ENCODE measurements at regions not wholly inside any gene's neighbourhood (a gene's known extent, or its start where the extent isn't known, plus 50 kb on each side); places are given as distances from the start of the nearest gene placed in this dataset.

GRCh38 chr20:23229989-23230388 is 120.6 kb upstream of the NXT1 start:
- no peak for FAIRE-seq
- BruUV-seq (replicated peaks), result no TSS peak

GRCh38 chr20:23228912-23229311 is 121.7 kb upstream of the NXT1 start:
- in situ Hi-C loops (cut with MboI), result no loop called here
- CTCF ChIA-PET (ENCODE audit: low intra/inter-chr PET ratio), result no interaction called here

More at GRCh38 chr20:23229989-23230388, 120.6 kb upstream of the NXT1 start:
- Histone ChIP-seq H3K4me3 (no peak overlapping the region), H3K27ac (ENCODE audit: extremely low read depth, low read depth, low read length) (no peak overlapping the region), H3K79me2 (ENCODE audit: control insufficient read depth, insufficient read depth, low read length) (no peaks in the 10 kb centered on the region), H2AFZ (ENCODE audit: low read depth, low read length) (no peak overlapping the region), H3K4me2 (ENCODE audit: insufficient read depth, low read length) (no peak overlapping the region), H3K36me3 (ENCODE audit: control insufficient read depth, insufficient read depth, low read length) (no peaks in the 10 kb centered on the region), H4K20me1 (replicated peaks; ENCODE audit: control insufficient read depth, insufficient read depth, low read length) (no peaks in the 10 kb centered on the region), H3K9ac (ENCODE audit: insufficient read depth in 1 of 2, low read depth in 2 of 2, low read length in 2 of 2) (no peak overlapping the region), H3K9me1 (ENCODE audit: control insufficient read depth, insufficient read depth, low read length) (no peaks in the 10 kb centered on the region), H3K4me1 (replicated peaks in 1 of 2; ENCODE audit: control insufficient read depth in 2 of 2, insufficient read depth in 2 of 2, low read length in 2 of 2) (peaks cover 0 to 3% of the 10 kb centered on the region in 2 experiments; a peak in 3 of 5 replicates), H3K27me3 (ENCODE audit: control insufficient read depth in 2 of 2, insufficient read depth in 2 of 2, low read length in 2 of 2) (no peaks in the 10 kb centered on the region; a peak in 1 of 5 replicates), H3K9me3 (replicated peaks; ENCODE audit: control insufficient read depth, insufficient read depth, low read depth, low read length) (no peaks in the 10 kb centered on the region)
- TF ChIP-seq GABPB1 (CRISPR knock-in tag; IDR thresholded peaks at IDR 0.05), result no peak
- no peak for TF ChIP-seq DACH1 (IDR thresholded peaks at IDR 0.05; ENCODE audit: partially characterized antibody)
- no peak for TF ChIP-seq SIX5 (IDR thresholded peaks at IDR 0.05; ENCODE audit: borderline replicate concordance in 1 of 2, insufficient read depth in 1 of 2, low read depth in 1 of 2, low read length in 2 of 2)
- no peak for TF ChIP-seq ZNF354B (CRISPR knock-in tag; IDR thresholded peaks at IDR 0.05)
- TF ChIP-seq PTBP1 (IDR thresholded peaks at IDR 0.05; ENCODE audit: low read depth, low read length), result no peak
- TF ChIP-seq RBM17 (IDR thresholded peaks at IDR 0.05; ENCODE audit: borderline replicate concordance, low read depth, low read length), result no peak
- no peak for TF ChIP-seq EP400 (IDR thresholded peaks at IDR 0.05)
- DNase-seq (ENCODE audit: extremely low read depth in 1 of 4, low spot score in 3 of 4), result no peak
- ChIA-PET CTCF (ENCODE audit: low intra/inter-chr PET ratio) (no interaction called here), POLR2A (no interaction called here)
- WGBS (ENCODE audit: insufficient coverage, low coverage, missing lambda C conversion rate), result 0% methylated on average over 3 of the region's 3 CpGs
- in situ Hi-C loops (cut with MboI) (no loop called here), intact Hi-C loops (cut with micrococcal nuclease) (loop anchor here (10.0 kb wide), 1 partner anchor 535 kb away; no protein-coding TSS in a partner anchor)
- ATAC-seq, result no peak

More at GRCh38 chr20:23228912-23229311, 121.7 kb upstream of the NXT1 start:
- Histone ChIP-seq H4K20me1 (replicated peaks; ENCODE audit: control insufficient read depth, insufficient read depth, low read length) (no peaks in the 10 kb centered on the region), H3K9me1 (ENCODE audit: control insufficient read depth, insufficient read depth, low read length) (no peaks in the 10 kb centered on the region), H3K27me3 (ENCODE audit: control insufficient read depth in 2 of 2, insufficient read depth in 2 of 2, low read length in 2 of 2) (no peaks in the 10 kb centered on the region; a peak in 1 of 5 replicates), H3K4me1 (replicated peaks in 1 of 2; ENCODE audit: control insufficient read depth in 2 of 2, insufficient read depth in 2 of 2, low read length in 2 of 2) (no peaks in the 10 kb centered on the region; a peak in 3 of 5 replicates), H3K79me2 (ENCODE audit: control insufficient read depth, insufficient read depth, low read length) (no peaks in the 10 kb centered on the region), H2AFZ (ENCODE audit: low read depth, low read length) (no peak overlapping the region), H3K9ac (ENCODE audit: insufficient read depth in 1 of 2, low read depth in 2 of 2, low read length in 2 of 2) (no peak overlapping the region), H3K27ac (ENCODE audit: extremely low read depth, low read depth, low read length) (no peak overlapping the region), H3K9me3 (replicated peaks; ENCODE audit: control insufficient read depth, insufficient read depth, low read depth, low read length) (no peaks in the 10 kb centered on the region), H3K4me2 (ENCODE audit: insufficient read depth, low read length) (no peak overlapping the region), H3K36me3 (ENCODE audit: control insufficient read depth, insufficient read depth, low read length) (no peaks in the 10 kb centered on the region), H3K4me3 (no peak overlapping the region)
- intact Hi-C loops (cut with micrococcal nuclease), result no loop called here
- TF ChIP-seq KLF13 (tag; IDR thresholded peaks at IDR 0.05; ENCODE audit: borderline replicate concordance, low read depth) (no peak), ZNF707 (CRISPR knock-in tag; conservative IDR thresholded peaks at IDR 0.05) (no peak), ZNF644 (tag; IDR thresholded peaks at IDR 0.05; ENCODE audit: low read depth) (no peak), ELF1 (tag; IDR thresholded peaks at IDR 0.05) (no peak)
- TF ChIP-seq, protein P1, sequence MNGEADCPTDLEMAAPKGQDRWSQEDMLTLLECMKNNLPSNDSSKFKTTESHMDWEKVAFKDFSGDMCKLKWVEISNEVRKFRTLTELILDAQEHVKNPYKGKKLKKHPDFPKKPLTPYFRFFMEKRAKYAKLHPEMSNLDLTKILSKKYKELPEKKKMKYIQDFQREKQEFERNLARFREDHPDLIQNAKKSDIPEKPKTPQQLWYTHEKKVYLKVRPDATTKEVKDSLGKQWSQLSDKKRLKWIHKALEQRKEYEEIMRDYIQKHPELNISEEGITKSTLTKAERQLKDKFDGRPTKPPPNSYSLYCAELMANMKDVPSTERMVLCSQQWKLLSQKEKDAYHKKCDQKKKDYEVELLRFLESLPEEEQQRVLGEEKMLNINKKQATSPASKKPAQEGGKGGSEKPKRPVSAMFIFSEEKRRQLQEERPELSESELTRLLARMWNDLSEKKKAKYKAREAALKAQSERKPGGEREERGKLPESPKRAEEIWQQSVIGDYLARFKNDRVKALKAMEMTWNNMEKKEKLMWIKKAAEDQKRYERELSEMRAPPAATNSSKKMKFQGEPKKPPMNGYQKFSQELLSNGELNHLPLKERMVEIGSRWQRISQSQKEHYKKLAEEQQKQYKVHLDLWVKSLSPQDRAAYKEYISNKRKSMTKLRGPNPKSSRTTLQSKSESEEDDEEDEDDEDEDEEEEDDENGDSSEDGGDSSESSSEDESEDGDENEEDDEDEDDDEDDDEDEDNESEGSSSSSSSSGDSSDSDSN (IDR thresholded peaks at IDR 0.05; ENCODE audit: borderline replicate concordance in 1 of 2, low read depth in 2 of 2, low read length in 2 of 2), result no peak
- TF ChIP-seq, protein P2, sequence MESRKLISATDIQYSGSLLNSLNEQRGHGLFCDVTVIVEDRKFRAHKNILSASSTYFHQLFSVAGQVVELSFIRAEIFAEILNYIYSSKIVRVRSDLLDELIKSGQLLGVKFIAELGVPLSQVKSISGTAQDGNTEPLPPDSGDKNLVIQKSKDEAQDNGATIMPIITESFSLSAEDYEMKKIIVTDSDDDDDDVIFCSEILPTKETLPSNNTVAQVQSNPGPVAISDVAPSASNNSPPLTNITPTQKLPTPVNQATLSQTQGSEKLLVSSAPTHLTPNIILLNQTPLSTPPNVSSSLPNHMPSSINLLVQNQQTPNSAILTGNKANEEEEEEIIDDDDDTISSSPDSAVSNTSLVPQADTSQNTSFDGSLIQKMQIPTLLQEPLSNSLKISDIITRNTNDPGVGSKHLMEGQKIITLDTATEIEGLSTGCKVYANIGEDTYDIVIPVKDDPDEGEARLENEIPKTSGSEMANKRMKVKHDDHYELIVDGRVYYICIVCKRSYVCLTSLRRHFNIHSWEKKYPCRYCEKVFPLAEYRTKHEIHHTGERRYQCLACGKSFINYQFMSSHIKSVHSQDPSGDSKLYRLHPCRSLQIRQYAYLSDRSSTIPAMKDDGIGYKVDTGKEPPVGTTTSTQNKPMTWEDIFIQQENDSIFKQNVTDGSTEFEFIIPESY (CRISPR knock-in tag; IDR thresholded peaks at IDR 0.05), result no peak
- WGBS (ENCODE audit: insufficient coverage, low coverage, missing lambda C conversion rate), result 21% methylated on average over 3 of the region's 3 CpGs
- no TSS peak for BruUV-seq (replicated peaks)
- FAIRE-seq (no peak), DNase-seq (ENCODE audit: extremely low read depth in 1 of 4, low spot score in 3 of 4) (no peak), ATAC-seq (no peak)
- POLR2A ChIA-PET, result no interaction called here
